GM20000 (cell line): ENCODE measurements at regions not wholly inside any gene's neighbourhood (a gene's known extent, or its start where the extent isn't known, plus 50 kb on each side); places are given as distances from the start of the nearest gene placed in this dataset.

Source experiments
- DNase-seq: peaks from one replicate; pipeline ENCODE4 v3.0.0; 2012; ENCODE audit warnings: low spot score
- CTCF ChIP-seq: IDR thresholded peaks from 2 replicates; pipeline ENCODE4 v1.5.1; 2012; ENCODE audit warnings: mild to moderate bottlenecking, control low read depth; ENCODE audit errors: extremely low read depth, missing control alignments

GRCh38 chrX:1894026-1894294 lies 279.1 kb downstream of the ASMT start:
- no peak for DNase-seq
- TF ChIP-seq CTCF, result no peak

- DNase-seq, result no peak
Observed at GRCh38 chrX:1894740-1895139, 279.9 kb downstream of the ASMT start.

DNA sequence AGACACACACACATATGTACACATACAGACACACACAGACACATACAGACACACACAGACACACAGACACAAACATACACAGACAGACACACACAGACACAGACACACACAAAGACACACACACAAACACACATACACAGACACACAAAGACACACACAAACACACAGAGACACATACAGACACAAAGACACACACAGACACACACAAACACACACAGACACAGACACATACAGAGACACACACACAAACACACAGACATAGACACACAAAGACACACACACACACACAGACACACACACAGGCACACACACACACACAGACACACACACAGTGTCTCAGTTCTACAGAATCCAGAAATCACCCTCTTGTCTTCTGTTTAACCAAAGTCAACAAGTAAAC lies 280.7 kb downstream of the ASMT start:
- TF ChIP-seq CTCF, result no peak
- DNase-seq, result no peak

More at GRCh38 chrX:1894740-1895139, 279.9 kb downstream of the ASMT start:
- TF ChIP-seq CTCF, result no peak

DNA sequence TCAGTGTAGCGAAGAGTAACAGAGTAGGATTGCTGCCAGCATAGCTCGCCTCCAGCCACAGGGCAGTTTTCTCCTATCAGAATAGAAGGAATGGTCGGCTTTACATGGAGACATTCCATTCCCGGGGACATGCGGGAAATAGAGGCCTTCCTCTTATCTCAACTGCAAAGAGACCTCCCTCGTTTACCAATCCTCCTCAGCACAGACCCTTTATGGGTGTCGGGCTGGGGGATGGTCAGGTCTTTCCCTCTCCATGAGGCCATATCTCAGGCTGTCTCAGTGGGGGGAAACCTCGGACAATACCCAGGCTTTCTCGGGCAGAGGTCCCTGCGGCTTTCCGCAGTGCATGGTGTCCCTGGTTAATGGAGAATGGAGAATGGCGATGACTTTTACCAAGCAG lies 285.0 kb downstream of the ASMT start:
- no peak for DNase-seq
- no peak for TF ChIP-seq CTCF

DNA sequence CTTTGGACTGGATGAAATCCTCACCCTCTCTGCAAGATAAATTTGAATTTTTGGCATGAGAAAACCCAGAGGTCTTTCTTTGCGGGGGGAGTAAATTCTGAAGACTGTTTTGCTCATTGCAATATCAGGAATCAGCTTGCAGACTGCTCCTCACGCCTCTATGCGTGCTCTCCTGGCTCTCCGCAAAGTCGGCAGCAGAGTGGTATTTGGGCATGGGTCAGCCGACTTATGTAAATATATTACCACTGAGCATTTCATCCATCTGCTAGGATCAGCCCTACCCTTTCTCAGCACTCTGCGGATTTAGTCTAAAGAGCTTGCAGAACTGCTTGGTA lies 288.0 kb downstream of the ASMT start:
- no peak for DNase-seq
- no peak for TF ChIP-seq CTCF

GRCh38 chrX:1903236-1903935 lies 288.5 kb downstream of the ASMT start:
- TF ChIP-seq CTCF, result no peak
- DNase-seq, result no peak

DNA sequence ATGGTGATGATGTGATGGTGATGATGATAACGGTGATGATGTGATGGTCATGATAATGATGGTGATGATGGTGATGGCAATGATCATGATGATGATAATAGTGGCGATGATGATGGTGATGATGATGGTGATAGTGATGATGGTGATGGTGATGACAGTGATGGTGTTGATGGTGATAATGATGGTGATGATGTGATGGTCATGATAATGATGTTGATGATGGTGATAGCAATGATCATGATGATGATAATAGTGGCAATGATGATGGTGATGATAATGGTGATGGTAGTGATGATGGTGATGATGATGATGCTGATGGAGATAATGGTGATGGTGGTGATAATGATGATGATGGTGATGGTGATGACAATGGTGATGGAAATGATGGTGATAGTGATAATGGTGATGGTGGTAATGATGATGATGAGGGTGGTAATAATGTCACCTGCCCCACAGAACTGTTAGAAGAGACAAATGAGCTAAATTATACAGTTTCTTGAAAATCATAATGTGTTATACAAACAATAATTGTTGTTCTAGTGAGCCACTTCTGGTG lies 289.9 kb downstream of the ASMT start:
- DNase-seq, result no peak
- TF ChIP-seq CTCF, result no peak
